Inferior parietal cortex (tissue), 1 donor: ENCODE measurements at regions not wholly inside any gene's neighbourhood (a gene's known extent, or its start where the extent isn't known, plus 50 kb on each side); places are given as distances from the start of the nearest gene placed in this dataset.
"Not testable (repeated sequence)": the region's sequence is repeated elsewhere in the genome, so short reads cannot be mapped to it uniquely, and the experiment has no call there.

ENCODE experiments used
- DNase-seq: peaks from one replicate; pipeline ENCODE4 v3.0.0-alpha.2; 2016; ENCODE audit errors: extremely low spot score

GRCh38 chr7:119999738-120000475 is 273.1 kb upstream of the KCND2 start:
- no peak for DNase-seq

GRCh38 chr7:120005720-120006119 is 267.3 kb upstream of the KCND2 start:
- DNase-seq, result no peak

GRCh38 chr7:120014301-120014700 is 258.7 kb upstream of the KCND2 start:
- DNase-seq, result not testable (repeated sequence)

- no peak for DNase-seq
Observed at GRCh38 chr7:120014925-120015465, 258.0 kb upstream of the KCND2 start.

GRCh38 chr7:120021085-120021484 is 251.9 kb upstream of the KCND2 start:
- no peak for DNase-seq

- DNase-seq, result no peak
Observed at GRCh38 chr7:120023494-120024167, 249.3 kb upstream of the KCND2 start.

- no peak for DNase-seq
Observed at GRCh38 chr7:120028636-120029035, 244.3 kb upstream of the KCND2 start.

GRCh38 chr7:120030876-120031275 is 242.1 kb upstream of the KCND2 start:
- DNase-seq, result no peak

- no peak for DNase-seq
Observed at GRCh38 chr7:120033114-120033513, 239.9 kb upstream of the KCND2 start.

GRCh38 chr7:120039138-120039537 is 233.8 kb upstream of the KCND2 start:
- DNase-seq, result no peak

- no peak for DNase-seq
Observed at GRCh38 chr7:120041798-120042197, 231.2 kb upstream of the KCND2 start.

- DNase-seq, result no peak
Observed at GRCh38 chr7:120043250-120043649, 229.7 kb upstream of the KCND2 start.

GRCh38 chr7:120052884-120053382 is 220.0 kb upstream of the KCND2 start:
- DNase-seq, result no peak

GRCh38 chr7:120053390-120053961 is 219.5 kb upstream of the KCND2 start:
- DNase-seq, result no peak

- no peak for DNase-seq
Observed at GRCh38 chr7:120054376-120055100, 218.4 kb upstream of the KCND2 start.

- DNase-seq, result no peak
Observed at GRCh38 chr7:120055300-120055699, 217.7 kb upstream of the KCND2 start.

GRCh38 chr7:120056227-120056626 is 216.7 kb upstream of the KCND2 start:
- no peak for DNase-seq

- DNase-seq, result no peak
Observed at GRCh38 chr7:120059641-120060040, 213.3 kb upstream of the KCND2 start.

GRCh38 chr7:120060281-120060680 is 212.7 kb upstream of the KCND2 start:
- DNase-seq, result no peak

GRCh38 chr7:120060875-120061274 is 212.1 kb upstream of the KCND2 start:
- no peak for DNase-seq

- no peak for DNase-seq
Observed at GRCh38 chr7:120064565-120064964, 208.4 kb upstream of the KCND2 start.

- DNase-seq, result not testable (repeated sequence)
Observed at GRCh38 chr7:120066898-120067297, 206.1 kb upstream of the KCND2 start.
